ENCODE measurements at regions not wholly inside any gene's neighbourhood (a gene's known extent, or its start where the extent isn't known, plus 50 kb on each side); places are given as distances from the start of the nearest gene placed in this dataset.
"Not testable (repeated sequence)": the region's sequence is repeated elsewhere in the genome, so short reads cannot be mapped to it uniquely, and the experiment has no call there.

DNA sequence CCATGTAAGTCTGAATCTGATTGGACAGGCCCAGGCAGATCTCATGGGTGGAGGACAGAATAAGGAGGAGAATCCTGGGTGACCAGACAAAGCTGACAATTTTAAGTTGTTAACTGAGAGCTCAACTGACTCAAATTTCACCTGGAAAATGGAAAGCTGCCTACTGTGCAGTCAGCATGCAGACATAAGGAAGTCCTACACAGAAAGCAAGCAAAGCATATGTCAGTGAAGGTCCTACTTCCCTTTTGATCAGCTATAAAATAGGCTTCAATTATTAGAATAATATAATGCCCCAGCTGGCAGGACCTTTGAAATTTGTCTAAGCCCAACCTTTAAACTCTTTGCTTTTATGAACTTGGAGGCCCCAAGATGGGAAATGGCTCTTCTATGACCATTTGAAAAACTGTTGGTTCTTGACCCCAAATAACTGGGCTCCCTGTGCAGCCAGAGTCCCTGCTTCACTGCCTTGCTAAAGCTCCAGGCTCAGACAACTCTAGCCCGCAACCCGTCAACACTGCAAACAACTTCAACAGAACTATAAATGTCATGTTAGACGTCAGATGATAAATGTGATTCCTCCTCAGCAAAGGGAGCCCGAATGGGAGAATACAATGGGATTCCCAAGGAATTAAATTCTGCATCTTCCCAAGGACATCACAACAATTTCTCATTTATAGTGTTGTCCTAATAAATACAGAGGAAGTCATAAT lies 118.9 kb upstream of the ADRA1B start:
- no peak for DNase-seq

DNA sequence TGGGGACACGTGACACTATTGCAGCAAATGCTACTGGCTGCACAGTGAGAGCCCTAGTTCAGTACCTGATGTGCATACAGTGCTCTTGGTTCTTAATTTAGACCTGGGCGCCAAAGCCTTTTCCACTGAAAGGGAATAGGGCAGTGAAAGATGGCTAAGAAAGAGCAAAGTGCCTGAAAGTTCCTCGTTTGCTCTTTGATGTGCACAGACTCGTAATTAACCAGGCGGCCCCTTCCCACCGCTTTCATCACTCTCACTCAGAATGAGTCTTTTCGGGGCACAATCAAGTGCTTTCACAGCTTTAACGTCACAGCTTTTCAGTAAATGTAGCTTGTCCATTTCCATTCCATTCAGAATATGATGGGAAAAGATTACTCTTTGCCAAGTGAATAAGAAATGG lies 116.6 kb upstream of the ADRA1B start:
- no peak for DNase-seq

DNA sequence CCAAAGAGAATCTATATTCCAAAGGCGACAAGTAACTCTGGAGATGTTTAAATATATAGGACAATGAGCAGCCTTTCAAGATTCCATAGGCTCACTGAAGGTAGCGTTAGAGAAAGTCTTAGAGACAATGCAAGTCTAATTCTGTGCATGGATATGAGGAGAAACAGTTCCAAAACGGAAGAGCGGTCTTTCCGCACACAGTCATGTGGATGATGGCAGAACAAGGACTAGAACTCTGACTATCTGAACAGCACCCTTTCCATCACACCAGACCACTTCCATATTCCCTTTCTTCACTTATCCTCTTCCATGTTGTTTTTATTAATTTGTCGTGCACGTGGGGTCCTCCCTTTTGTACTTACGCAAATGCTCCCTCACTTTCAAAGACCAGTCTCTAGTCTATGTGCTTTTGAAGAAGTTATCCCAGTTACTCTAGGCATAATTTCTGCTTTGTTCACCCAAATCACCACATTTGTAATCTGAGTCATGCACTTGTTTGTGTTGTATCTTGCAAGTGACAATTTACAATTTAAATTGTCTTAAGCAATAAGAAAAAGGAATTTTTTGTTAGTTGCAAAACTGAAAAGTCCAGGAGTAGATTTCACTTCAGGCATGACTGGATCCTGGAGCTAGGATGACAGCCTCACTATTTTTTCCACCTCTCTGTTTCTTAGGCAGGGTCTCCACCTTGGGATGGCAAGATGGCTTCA lies 116.0 kb upstream of the ADRA1B start:
- no peak for DNase-seq

DNA sequence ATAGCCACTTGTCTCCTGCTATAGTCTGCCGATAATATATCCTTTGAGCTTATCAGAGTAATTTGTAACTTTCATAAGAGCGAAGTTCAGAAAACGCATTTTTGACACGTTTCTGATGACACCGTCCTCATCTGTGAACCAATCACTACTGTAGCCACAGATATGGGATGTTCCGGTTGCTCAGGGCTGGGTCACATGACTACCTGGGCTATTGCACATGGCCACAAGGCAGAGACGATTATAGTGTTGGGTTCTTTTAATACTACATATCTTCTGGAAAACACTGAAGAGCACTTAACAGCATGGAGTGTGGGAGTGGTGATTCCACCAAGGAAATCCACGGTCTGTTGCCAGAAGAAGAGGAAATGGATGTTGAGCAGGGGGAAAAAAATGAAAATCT lies 115.0 kb upstream of the ADRA1B start:
- no peak for DNase-seq

DNA sequence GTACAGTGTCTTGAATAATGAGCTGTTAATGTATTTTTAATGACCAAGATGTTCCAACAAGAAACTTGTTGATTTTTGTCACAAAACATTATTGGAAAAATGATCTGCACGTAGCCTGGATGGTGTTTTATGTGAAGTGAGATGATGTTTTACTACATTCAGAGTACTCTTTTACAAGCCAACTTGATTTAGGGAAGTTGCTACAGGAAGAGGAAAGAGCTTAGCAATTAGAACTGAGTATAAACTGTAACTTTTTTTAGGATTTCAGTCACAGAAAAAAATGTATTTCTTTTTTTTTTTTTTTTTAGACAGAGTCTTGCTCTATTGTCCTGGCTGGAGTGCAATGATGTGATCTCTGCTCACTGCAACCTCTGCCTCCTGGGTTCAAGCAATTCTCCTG lies 113.6 kb upstream of the ADRA1B start:
- DNase-seq: no peak

DNA sequence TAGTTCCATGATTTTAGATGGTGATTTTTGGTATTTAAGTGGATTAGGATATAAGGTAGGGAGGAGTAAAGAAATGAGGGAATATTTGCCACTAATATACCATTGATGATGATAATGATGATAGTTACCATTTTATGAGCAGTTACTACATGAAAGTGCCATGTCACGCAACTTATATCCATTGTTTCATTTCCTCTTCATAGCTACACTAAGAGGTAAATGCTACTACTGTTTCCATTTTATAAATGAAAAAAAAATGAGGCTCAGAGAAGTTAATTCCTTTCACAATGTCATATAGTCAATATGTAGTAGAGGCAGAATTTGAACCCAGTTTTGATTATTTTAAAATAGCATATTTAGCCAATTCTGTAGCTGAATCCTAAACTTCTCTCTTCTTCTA lies 112.2 kb upstream of the ADRA1B start:
- DNase-seq: no peak

DNA sequence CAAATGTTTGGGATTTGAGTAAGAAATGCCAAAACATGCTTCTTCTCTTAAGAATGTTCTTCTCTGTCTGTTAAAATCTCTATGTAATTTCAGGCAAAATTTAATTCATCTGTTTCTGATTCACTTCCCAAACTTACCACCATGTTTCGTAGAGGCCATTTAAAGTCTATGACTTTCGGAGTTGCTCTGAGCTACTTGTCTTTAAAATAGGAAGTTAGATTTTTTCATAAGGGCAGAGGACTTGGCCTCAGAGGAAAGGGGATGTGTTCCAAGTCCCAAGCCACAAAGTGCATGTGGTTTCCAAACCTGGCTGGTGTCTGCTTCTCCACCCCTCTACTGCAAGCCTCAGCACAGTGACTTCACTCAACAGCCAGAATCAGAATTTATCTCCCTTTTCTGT lies 111.3 kb upstream of the ADRA1B start:
- DNase-seq: no peak

DNA sequence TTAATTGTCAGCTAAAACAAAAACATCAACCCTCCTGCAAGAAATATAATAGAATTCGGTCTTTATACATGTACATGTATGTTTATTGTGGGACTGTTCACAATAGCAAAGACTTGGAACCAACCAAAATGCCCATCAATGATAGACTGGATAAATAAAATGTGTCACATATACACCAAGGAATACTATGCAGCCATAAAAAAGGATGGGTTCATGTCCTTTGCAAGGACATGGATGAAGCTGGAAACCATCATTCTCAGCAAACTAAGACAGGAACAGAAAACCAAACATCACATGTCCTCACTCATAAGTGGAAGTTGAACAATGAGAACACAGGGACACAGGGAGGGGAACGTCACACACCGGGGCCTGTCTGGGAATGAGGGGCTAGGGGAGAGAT lies 109.1 kb upstream of the ADRA1B start:
- not testable (repeated sequence) for DNase-seq

DNA sequence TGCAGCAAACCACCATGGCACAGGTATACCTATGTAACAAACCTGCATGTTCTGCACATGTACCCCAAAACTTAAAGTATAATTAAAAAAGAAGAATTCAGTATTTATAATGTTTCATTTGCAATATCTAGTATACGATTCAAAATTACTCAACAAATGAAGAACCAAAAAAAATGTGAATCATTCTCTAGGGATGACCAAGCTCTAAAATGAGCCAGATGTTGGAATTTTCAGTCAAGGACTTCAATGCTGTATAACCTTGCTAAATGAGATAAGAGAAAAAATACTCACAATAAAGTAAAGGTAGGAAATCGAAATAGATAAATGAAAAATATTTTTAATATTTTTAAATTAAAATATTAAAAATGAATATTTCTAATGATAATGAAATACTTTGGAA lies 108.7 kb upstream of the ADRA1B start:
- no peak for DNase-seq

DNA sequence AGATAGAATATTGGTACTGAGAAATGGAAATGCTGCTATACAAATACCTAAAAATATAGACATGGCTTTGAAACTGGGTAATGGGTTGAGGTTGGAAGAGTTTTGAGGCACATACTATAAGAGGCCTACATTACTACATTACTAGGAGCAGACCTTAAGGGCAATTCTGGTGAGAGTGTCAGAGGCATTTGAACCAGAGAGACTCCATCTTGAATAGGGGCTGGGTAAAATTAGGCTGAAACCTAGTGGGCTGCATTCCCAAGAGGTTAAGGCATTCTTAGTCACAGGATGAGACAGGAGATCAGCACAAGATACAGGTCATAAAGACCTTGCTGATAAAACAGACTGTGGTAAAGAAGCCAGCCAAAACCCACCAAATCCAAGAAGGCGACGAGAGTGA lies 104.6 kb upstream of the ADRA1B start:
- no peak for DNase-seq

DNA sequence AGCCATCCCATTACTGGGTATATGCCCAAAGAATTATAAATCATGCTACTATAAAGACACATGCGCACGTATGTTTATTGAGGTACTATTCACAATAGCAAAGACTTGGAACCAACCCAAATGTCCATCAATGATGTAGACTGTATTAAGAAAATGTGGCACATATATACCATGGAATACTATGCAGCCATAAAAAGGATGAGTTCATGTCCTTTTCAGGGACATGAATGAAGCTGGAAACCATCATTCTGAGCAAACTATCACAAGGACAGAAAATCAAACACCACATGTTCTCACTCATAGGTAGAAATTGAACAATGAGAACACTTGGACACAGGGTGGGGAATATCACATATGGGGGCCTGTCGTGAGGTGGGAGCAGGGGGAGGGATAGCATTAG lies 103.5 kb upstream of the ADRA1B start:
- DNase-seq: not testable (repeated sequence)

DNA sequence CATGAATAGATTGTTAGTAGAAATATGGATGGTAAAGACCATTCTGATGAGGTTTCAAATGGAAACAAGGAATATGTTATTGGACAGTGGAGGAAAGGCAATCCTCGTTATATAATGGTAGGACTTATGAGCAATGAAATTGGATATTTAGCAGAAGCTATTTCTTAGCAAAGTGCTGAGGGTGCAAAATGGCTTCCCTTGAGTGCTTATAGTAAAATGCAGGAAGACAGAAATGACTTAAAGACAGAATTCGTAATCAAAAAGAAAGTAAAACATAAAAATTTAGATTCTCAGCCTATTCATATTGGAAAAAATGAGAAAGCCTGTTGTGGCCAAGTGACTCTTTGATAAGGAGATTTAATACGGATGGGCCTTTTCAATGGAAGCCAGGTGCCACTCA lies 102.1 kb upstream of the ADRA1B start:
- no peak for DNase-seq

DNA sequence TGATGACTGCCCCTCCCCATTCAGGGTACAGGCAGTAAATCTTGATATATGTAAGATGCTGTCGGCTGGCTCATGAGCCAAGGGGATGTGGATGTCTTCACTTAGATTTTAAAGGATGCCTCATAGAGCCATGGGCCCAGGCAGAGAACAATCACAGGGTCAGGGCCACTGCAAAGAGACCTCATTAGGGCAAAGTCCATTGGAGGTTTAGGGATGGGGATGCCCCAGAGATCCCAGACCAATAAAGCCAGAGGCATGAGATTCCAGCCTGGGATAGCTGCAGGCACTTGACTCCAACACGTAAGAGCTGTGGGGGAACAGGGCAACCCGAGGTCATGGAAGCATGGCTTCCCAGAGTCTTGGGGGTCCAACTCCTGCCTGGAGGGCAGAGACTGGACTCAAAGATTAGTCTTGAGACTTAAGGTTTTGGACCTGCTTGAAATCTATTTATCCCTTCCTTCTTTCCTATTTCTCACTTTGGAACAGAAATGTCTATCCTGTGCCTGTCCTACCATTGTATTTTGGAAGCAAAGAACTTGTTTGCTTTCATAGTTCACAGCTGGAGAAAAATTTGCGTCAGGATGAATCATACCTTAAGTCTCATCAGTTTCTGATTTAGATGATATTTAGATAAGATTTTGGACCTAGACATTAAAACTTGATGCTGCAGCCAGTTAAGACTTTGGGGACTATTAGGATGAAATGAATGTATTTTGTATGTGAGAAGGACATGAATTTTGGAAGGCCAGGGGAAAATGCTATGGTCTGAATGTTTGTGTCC lies 101.3 kb upstream of the ADRA1B start:
- no peak for DNase-seq

DNA sequence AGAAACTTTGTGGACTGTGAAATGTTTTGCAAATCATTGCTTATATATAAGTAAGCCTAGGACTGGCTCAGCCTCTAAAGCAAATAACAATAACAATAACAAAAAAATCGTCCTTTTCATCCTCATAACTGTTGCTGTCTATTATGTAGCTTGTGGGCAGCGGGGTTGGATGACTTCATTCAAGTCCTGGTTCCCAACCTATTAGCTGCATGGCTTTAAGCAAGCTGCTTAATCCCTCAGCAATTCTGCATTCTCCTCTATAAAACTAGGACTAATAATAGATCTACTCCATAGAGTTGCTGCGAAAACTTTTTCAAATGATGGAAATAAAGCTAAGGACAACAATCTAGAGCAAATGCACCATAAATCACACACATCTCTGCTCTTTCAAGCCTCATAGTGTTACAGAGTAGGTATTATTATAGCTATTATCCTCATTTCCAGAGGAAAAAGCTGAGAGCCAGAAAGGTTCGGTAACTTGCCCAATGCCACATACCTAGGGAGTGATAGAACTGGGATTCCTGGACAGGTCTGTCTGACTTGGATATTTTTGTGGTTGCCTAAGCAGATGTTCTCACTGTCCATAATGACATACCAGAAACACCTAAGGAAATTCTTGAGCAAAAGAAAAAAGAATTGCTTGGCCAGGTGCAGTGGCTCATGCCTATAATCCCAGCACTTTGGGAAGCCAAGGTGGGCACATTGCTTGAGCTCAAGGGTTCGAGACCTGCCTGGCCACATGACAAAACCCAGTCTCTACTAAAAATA lies 98.8 kb upstream of the ADRA1B start:
- DNase-seq: no peak

DNA sequence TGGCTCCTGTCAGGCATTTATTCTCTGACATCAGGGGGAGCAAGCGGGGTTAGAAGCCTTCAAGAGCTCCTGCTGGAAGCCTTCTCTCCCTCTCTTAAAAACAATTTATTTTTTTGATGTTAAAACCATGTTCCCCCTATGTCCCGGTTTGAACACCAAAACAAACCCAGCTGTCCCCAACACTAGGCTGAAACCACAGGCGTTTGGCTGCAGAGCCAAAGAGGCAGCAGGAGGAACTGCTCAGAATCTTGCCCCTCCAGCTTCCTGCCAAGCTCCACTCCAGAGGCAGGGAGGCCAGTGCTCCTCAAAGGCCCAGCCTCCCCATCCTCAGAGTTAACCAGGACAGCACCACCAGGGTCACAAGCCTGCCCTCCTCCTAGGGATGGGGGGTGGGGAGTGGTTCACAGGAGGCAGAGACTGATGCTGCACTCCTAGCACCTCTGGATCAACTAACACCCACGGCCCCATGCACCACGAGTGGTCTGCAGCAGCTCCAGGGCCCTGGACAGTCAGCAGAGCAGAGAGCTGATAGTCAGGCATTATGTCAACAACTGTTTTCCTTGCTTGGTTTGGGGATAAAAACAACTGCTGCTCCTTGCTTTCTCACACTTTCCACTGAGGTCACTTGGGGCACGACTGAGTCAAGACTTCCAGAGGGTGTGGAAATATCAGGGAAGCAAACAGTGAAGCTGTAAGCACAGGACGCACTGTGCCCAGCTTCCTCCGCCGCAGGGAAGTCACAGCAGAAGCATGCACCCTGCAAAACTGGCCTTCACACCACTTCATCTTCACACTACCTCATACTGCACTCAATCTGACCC lies 96.5 kb upstream of the ADRA1B start:
- no peak for DNase-seq

DNA sequence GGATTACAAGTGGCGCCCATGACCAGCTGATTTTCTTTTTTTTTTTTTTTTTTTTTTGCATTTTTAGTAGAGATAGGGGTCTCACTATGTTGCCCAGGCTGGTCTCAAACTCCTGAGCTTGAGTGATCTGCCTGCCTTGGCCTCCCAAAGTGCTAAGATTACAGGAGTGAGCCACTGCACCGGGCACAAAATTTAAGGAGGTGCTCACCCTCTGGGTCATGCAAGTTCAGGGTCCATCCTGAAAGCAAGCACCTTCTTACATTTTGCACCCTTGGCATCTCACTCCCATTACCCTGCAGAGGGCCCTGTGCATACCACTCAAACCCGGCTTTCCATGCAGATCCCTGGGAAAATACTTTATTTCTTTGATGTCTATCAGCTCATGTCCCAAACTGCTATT lies 95.6 kb upstream of the ADRA1B start:
- no peak for DNase-seq

DNA sequence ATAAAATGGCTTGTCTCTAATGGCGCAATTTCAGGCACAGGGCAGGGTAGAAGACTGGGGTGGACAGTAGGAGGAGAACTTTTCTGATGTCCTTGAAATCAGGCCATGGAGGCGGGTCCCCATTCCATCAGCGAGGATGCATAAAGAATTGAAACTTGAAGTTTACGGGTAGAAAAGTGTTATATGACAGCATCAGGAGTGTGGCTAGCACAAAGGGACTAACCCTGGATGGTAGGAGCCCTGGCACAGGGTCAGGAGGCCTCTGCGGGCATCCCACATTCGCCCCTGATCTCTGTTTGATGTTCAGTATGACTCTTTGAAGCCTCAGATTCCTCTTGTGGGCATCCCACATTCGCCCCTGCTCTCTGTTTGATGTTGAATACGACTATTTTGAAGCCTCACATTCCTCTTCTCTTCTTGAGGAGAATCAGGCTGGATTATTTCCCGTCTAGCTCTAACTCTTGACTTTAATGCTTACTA lies 94.8 kb upstream of the ADRA1B start:
- no peak for DNase-seq

DNA sequence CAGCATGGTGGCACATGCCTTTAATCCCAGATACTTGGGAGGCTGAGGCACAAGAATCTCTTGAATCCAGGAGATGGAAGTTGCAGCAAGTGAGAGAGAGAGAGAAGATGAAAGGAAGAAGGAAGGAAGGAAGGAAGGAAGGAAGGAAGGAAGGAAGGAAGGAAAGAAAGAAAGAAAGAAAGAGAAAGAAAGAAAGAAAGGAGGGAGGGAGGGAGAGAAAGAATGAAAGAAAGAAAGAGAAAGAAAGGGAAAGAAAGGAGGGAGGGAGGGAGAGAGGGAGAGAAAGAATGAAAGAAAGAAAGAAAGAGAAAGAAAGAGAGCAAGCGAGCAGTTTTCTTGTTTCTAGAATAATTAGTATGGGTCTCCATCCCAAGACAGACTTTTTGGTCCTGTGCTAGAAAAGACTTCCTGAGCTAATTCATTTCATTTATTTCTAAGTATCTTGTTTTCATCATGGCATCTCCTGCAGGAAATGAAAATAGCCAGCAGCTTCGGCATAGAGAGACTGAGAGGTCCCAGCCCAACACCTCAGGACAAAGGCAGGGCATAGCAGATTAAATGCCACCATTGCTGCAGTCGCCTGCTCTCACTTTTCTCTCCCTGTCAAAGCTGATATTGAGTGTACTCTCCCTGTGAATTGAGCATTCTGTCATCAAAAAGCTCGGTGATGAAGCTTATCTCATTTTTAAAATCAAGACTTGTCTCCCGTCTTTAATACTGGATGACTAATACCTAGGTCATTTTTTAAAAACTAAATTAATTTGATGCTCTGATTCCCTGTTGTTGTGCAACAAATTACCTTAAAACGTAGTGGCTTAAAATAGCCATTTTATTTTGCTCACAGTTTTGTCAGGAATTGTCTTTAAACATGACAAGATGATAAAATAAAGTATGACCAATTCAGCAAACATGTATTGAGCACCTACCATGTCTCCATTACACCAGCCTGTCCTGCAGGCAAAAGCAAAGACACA lies 91.8 kb upstream of the ADRA1B start:
- no peak for DNase-seq

DNA sequence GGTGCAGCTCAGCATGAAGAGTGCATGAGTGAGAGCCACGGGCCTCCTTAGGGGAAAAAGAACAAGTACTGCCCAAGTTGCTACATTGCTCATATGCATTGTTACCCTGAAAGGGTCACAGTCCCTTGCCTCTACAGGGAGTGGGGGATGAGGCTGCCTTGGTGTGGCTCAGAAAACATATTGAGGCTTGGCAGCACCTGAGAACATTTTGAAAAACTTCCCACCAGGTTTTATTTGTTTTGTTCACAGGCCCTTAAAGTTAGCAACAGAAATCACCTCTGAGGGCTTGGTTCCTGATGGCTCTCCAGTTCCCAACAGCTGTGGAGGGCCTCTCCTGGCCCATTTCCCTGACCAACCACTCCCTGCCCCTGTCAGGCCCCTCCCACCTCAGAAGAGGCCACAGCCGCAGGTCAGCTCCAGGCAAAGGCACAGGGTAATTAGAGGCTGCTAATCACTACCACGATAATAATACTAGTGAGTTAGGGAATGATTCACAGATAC lies 90.7 kb upstream of the ADRA1B start:
- DNase-seq: no peak

DNA sequence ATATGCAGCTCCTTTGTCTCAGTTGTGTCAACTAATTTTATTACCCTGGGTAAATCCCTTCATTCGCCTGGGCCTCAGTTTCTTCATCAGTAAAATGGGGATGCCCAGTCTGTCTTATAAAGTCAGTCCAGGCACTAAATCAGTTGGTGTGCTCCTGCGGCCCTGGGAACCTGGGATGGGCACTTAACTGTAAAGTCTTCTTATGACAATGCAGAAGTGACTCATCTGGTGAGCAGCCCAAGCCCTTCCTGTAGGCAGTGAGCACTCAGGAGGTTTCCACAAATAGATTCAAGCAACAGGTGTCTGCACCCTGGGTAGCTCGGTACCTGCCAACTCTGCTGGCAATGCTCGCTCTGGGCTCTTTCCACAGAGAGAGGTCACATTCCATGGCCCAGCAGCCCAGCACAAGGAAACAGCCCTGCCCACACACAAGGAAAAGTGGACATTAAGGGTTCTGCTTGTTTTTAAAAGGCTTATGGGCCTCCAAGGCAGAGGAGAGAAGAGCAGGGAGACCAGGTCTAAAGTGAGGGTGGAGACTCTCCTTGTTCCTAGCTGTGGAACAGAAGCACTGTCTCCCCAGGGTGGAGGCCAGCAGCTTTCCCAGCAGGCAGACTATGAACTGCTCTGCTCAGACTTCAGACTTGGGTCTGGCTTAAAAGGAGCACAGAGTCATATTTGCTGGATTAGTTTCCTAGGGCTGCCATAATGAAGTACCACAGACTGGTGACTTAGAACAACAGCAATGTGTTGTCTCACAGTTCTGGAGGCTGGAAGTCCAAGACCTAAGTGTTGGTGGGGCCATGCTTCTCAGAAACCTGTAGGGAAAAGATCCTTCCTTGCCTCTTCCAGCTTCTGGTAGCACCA lies 89.7 kb upstream of the ADRA1B start:
- no peak for DNase-seq

All from COR-L47 (cell line).